Activated CD4-positive, alpha-beta memory T cell treated with anti-CD3 and anti-CD28 coated beads, Interleukin-2, amount 10 ng/mL, durations not matched to agents 7 days and 5 days (primary cell): ENCODE measurements at regions not wholly inside any gene's neighbourhood (a gene's known extent, or its start where the extent isn't known, plus 50 kb on each side); places are given as distances from the start of the nearest gene placed in this dataset.

ENCODE experiments used
- CTCF ChIA-PET: fragments of 350-600 bp; sonication (Branson Sonifier 250); formaldehyde crosslinking; loops from one replicate; lab custom pipeline; 2021; ENCODE audit warnings: antibody characterized with exemption, inconsistent platforms; lab: Charles Lee
- POLR2A ChIA-PET: fragments of 350-600 bp; sonication (Branson Sonifier 250); formaldehyde crosslinking; loops from one replicate; lab custom pipeline; 2021; ENCODE audit warnings: antibody characterized with exemption; lab: Charles Lee
- DNase-seq: peaks from one replicate; pipeline ENCODE4 v3.0.0-alpha.2; 2020
- H3K27ac Mint-ChIP-seq: one replicate; pipeline ENCODE4 v1.8.0; 2021; ENCODE audit warnings: mild to moderate bottlenecking, mixed read lengths
- H3K27me3 Mint-ChIP-seq: one replicate; pipeline ENCODE4 v1.8.0; 2021; ENCODE audit warnings: mixed read lengths
- H3K36me3 Mint-ChIP-seq: one replicate; pipeline ENCODE4 v1.8.0; 2021; ENCODE audit warnings: low read depth, mixed read lengths
- H3K4me1 Mint-ChIP-seq: one replicate; pipeline ENCODE4 v1.8.0; 2021; ENCODE audit warnings: mixed read lengths
- H3K4me3 Mint-ChIP-seq: one replicate; pipeline ENCODE4 v1.8.0; 2021; ENCODE audit warnings: mild to moderate bottlenecking, mixed read lengths
- H3K9me3 Mint-ChIP-seq: one replicate; pipeline ENCODE4 v1.8.0; 2021; ENCODE audit warnings: mixed read lengths

- H3K4me1 Mint-ChIP-seq: no peaks in the 10 kb centered on the region
- peaks cover 6% of the 10 kb centered on the region for H3K9me3 Mint-ChIP-seq
- ChIA-PET CTCF (no interaction called here), POLR2A (no interaction called here)
- H3K27me3 Mint-ChIP-seq: no peaks in the 10 kb centered on the region
- no peak for DNase-seq
- no peak overlapping the region for H3K4me3 Mint-ChIP-seq
- H3K27ac Mint-ChIP-seq: no peak overlapping the region
- H3K36me3 Mint-ChIP-seq: no peaks in the 10 kb centered on the region
Observed at GRCh38 chr11:131295986-131296385, 74.4 kb upstream of the NTM start.

DNA sequence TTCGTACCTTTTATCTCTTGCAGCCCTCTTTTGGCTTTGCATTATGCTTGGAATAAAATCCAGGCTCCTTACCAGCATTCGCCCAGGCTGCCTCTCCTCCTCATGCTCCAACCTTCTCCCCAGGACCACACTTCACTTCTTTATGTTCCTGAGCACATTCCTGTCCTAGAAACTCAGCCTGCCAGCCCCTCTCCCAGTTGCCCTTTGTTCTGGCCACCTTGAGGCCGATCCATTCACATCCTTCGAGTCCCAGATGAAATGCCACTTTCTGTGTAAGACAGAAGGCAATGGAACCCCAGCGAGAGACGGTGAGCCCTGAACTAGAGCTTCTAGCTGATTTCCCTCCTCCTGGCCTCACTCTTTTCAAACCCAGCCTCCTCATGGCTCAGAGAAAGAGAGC lies 73.0 kb upstream of the NTM start:
- no peak for DNase-seq
- ChIA-PET POLR2A (no interaction called here), CTCF (no interaction called here)
- Mint-ChIP-seq H3K4me3 (no peak overlapping the region), H3K27ac (no peak overlapping the region), H3K9me3 (peaks cover 9% of the 10 kb centered on the region), H3K27me3 (no peaks in the 10 kb centered on the region), H3K4me1 (no peaks in the 10 kb centered on the region), H3K36me3 (no peaks in the 10 kb centered on the region)

DNA sequence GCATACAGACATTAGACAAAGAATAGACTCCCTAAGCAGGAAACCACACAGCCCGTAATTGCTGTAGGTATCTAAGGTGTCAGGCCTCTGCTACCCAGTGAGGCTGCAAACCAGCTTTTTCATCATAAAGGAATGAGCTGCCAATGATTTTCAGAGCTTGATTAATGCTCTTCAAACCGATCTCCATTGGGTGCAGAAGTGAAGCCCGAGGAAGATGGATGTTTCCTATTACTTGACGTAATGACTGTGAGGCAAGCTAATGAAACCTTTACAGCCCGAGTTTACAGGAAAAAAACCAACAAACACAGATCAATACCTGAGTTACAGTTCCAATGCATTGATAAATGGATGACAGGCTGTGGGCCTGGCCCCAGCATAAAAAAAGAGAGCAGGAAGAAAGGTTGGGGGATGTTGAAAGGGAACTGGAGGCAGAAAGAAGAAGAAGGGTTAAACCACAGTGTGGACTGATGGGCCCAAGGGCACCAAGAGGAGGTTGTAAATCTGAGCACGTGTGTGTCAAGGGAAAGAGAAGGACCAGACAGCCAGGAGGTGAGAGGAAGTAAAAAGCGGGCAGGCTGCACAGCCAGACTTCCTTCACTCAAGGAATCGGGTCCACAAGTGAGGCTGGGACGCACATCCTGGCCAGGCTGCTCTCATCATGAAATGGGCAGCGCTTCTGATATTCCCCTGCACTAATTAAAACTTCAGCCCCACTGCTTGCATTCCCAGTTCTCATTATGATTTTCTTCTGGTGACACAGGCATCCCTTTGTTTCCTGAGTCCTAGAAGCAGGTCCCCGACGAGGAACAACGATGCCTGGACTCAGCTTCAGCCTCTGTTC lies 70.6 kb upstream of the NTM start:
- Mint-ChIP-seq H3K27ac (no peak overlapping the region), H3K4me3 (no peak overlapping the region), H3K27me3 (no peaks in the 10 kb centered on the region), H3K36me3 (no peaks in the 10 kb centered on the region), H3K4me1 (no peaks in the 10 kb centered on the region), H3K9me3 (peaks cover 11% of the 10 kb centered on the region)
- DNase-seq: no peak
- ChIA-PET CTCF (no interaction called here), POLR2A (no interaction called here)

- no peak for DNase-seq
- Mint-ChIP-seq H3K27ac (no peak overlapping the region), H3K36me3 (no peaks in the 10 kb centered on the region), H3K4me1 (no peaks in the 10 kb centered on the region), H3K9me3 (peaks cover 11% of the 10 kb centered on the region), H3K27me3 (no peaks in the 10 kb centered on the region), H3K4me3 (no peak overlapping the region)
- ChIA-PET CTCF (no interaction called here), POLR2A (no interaction called here)
Observed at GRCh38 chr11:131300439-131300717, 70.0 kb upstream of the NTM start.

GRCh38 chr11:131301306-131301705 lies 69.1 kb upstream of the NTM start:
- DNase-seq: no peak
- no peaks in the 10 kb centered on the region for H3K36me3 Mint-ChIP-seq
- ChIA-PET POLR2A (no interaction called here), CTCF (no interaction called here)
- no peak overlapping the region for H3K4me3 Mint-ChIP-seq
- H3K4me1 Mint-ChIP-seq: no peaks in the 10 kb centered on the region
- H3K27ac Mint-ChIP-seq: no peak overlapping the region
- no peaks in the 10 kb centered on the region for H3K27me3 Mint-ChIP-seq
- peaks cover 11% of the 10 kb centered on the region for H3K9me3 Mint-ChIP-seq

- CTCF ChIA-PET: no interaction called here
- Mint-ChIP-seq H3K36me3 (no peaks in the 10 kb centered on the region), H3K27ac (no peak overlapping the region), H3K27me3 (no peaks in the 10 kb centered on the region), H3K4me1 (no peaks in the 10 kb centered on the region), H3K9me3 (peaks cover 11% of the 10 kb centered on the region), H3K4me3 (no peak overlapping the region)
- POLR2A ChIA-PET: no interaction called here
- DNase-seq: no peak
Observed at GRCh38 chr11:131302836-131303235, 67.6 kb upstream of the NTM start.

DNA sequence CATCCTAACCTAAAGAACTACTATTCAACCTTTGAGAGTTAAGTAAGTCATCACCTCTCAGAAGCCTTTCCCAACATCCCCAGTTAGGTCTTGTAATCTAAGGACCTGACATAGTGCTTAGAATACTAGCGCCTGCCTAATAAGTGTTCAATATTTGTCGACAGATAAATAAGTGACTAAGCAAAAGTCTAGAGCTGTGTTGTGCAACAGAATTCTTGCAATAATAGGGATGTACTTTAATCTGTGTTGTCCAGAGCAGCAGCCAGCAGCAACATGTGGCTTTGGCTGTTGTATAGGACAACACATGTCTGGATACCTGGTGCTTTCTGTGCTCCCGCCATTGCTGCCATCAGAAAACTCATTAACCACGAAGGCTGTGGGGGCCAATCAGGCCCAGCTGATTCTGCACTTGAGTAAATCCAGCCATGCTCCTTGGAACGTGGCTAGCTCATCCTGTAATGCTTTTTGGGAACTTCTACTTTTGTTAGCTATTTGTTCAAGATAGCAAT lies 66.8 kb upstream of the NTM start:
- Mint-ChIP-seq H3K4me3 (no peak overlapping the region), H3K9me3 (peaks cover 11% of the 10 kb centered on the region), H3K27me3 (no peaks in the 10 kb centered on the region), H3K4me1 (no peaks in the 10 kb centered on the region), H3K27ac (no peak overlapping the region), H3K36me3 (no peaks in the 10 kb centered on the region)
- DNase-seq: no peak
- POLR2A ChIA-PET: no interaction called here
- CTCF ChIA-PET: no interaction called here

DNA sequence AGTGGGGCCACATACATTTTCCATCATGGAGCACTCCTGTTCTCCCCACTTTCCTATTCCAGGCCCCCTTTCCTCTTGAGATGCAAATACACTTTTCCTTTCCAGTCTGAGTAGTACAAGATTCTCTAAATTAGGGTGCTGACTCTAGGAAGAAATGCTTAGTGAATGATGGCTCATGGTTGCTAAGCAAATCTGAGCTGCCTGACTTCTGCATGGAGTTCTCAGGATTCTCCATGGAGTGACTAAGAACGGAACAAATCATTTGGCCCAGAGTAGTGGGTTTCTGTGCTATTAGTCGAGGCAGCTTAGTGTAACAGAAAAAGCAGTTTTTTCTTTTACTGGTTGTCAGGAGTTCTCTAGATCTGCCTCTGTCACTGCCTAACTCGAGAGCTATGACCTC lies 65.4 kb upstream of the NTM start:
- Mint-ChIP-seq H3K27ac (no peak overlapping the region), H3K36me3 (no peaks in the 10 kb centered on the region), H3K4me3 (no peak overlapping the region), H3K27me3 (no peaks in the 10 kb centered on the region), H3K4me1 (no peaks in the 10 kb centered on the region), H3K9me3 (peaks cover 8% of the 10 kb centered on the region)
- ChIA-PET CTCF (no interaction called here), POLR2A (no interaction called here)
- DNase-seq: no peak

DNA sequence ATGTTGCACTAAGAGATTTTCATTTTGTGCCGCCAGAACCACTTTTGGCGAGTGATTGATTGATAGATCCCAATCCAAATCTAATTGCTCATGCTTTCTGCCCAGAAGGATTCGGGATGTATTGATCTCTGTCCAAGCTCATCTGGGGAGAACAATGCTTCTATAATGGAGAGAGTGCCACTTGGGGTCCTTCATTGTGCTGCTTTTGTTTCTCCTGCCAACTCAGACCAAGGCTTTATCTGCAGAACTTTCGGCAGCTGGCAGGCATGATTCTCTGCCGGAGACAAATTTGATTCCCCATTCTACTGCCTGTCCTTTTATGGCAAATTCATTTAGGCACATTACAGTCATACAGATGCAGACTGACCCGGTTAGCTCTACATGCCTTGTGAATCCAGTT lies 62.9 kb upstream of the NTM start:
- Mint-ChIP-seq H3K36me3 (no peaks in the 10 kb centered on the region), H3K4me3 (no peak overlapping the region), H3K9me3 (peaks cover 2% of the 10 kb centered on the region), H3K27ac (no peak overlapping the region), H3K27me3 (no peaks in the 10 kb centered on the region), H3K4me1 (no peaks in the 10 kb centered on the region)
- no peak for DNase-seq
- CTCF ChIA-PET: no interaction called here
- POLR2A ChIA-PET: no interaction called here

GRCh38 chr11:131309776-131310175 lies 60.6 kb upstream of the NTM start:
- DNase-seq: no peak
- Mint-ChIP-seq H3K27me3 (no peaks in the 10 kb centered on the region), H3K9me3 (no peaks in the 10 kb centered on the region), H3K36me3 (no peaks in the 10 kb centered on the region), H3K27ac (no peak overlapping the region), H3K4me3 (no peak overlapping the region), H3K4me1 (no peaks in the 10 kb centered on the region)
- POLR2A ChIA-PET: no interaction called here
- CTCF ChIA-PET: no interaction called here

DNA sequence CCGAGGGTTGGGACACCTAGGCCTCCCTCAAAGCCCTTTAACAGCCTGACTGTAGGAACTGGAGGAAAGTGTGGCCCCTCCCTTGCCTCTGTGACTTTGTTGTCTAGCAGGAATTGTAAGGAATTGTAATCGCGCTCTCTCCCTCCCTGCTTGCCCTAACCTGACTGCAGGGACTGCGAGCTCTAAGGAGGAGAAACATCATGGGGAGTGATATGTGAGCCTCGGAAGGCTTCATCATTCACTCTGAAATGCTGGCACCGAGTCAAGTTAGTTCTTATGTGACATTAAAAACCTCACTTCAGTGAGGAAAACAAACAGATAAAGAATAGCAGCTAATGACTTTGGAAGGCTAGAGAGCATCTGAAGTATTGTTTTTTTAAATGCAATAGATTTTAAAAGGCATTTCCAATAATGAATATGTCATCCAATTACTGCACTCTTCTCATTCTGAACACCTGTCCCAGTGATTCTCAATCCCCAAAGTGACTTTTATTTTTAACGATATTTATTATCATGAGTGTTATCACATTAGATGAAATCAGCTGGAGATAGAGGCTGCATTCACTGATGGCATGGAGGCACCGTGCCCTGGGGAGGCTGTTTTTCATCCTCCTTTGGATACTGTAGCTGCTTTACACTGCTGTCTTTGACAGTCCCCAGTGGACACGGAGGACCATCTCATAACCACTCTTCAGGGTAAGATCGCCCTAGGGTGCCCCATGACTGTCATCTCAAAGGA lies 58.5 kb upstream of the NTM start:
- Mint-ChIP-seq H3K27ac (no peak overlapping the region), H3K36me3 (no peaks in the 10 kb centered on the region), H3K27me3 (no peaks in the 10 kb centered on the region), H3K4me1 (no peaks in the 10 kb centered on the region), H3K9me3 (no peaks in the 10 kb centered on the region), H3K4me3 (no peak overlapping the region)
- DNase-seq: no peak
- ChIA-PET POLR2A (no interaction called here), CTCF (no interaction called here)
